ENCODE measurements at regions not wholly inside any gene's neighbourhood (a gene's known extent, or its start where the extent isn't known, plus 50 kb on each side); places are given as distances from the start of the nearest gene placed in this dataset.
"Not testable (repeated sequence)": the region's sequence is repeated elsewhere in the genome, so short reads cannot be mapped to it uniquely, and the experiment has no call there.

DNA sequence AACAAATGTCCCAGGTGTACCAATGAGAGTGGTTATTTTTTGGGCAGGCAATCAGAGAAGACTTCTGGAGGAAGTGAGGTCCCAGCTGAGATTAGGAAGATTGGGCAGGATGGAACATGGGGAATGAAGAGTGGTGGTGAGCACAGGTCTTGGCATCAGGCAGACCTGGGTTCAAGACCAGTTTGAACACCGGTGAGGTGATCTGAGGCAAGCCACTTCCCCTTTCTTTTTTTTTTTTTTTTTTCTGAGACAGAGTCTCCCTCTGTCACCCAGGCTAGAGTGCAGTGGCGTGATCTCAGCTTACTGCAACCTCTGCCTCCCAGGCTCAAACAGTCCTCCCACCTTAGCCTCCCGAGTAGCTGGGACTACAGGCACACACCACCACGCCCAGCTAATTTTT lies 134.4 kb downstream of the PHETA1 start:
- H3K36me3 Mint-ChIP-seq; H3K27ac Mint-ChIP-seq; H3K9me3 Mint-ChIP-seq; DNase-seq; POLR2A ChIA-PET; H3K4me1 Mint-ChIP-seq; ATAC-seq (ENCODE audit: low read depth); H3K4me3 Mint-ChIP-seq: not testable (repeated sequence)
- peaks cover 10% of the 10 kb centered on the region for H3K27me3 Mint-ChIP-seq

DNA sequence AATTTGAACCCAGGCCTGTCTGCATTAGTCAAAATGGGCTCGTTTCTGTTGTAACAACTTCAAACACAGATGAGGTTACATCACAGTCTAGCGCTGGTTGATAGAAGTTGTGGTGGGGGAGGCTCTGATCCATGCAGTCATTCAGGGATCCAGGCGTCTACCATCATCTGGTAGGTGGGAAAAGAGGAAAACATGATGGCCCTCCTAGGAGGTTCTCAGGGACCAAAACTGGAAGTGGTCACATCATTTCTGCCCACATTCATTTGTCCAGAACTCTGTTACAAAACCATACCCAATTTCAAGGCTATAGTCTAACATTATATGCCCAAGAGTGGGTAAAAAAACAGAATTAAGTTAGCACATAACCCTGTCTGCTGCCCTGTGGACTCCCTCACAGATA lies 135.1 kb downstream of the PHETA1 start:
- Mint-ChIP-seq H3K4me1 (no peaks in the 10 kb centered on the region), H3K27ac (no peak overlapping the region), H3K9me3 (no peaks in the 10 kb centered on the region), H3K27me3 (peaks cover 10% of the 10 kb centered on the region), H3K4me3 (no peak overlapping the region), H3K36me3 (no peaks in the 10 kb centered on the region)
- DNase-seq: no peak
- no peak for ATAC-seq (ENCODE audit: low read depth)
- POLR2A ChIA-PET: no interaction called here

GRCh38 chr12:111230649-111231048 lies 138.2 kb downstream of the PHETA1 start:
- Mint-ChIP-seq H3K4me1 (no peaks in the 10 kb centered on the region), H3K4me3 (no peak overlapping the region), H3K9me3 (no peaks in the 10 kb centered on the region), H3K36me3 (no peaks in the 10 kb centered on the region), H3K27me3 (peaks cover 4% of the 10 kb centered on the region), H3K27ac (no peak overlapping the region)
- ATAC-seq (ENCODE audit: low read depth): no peak
- POLR2A ChIA-PET: no interaction called here
- DNase-seq: no peak

DNA sequence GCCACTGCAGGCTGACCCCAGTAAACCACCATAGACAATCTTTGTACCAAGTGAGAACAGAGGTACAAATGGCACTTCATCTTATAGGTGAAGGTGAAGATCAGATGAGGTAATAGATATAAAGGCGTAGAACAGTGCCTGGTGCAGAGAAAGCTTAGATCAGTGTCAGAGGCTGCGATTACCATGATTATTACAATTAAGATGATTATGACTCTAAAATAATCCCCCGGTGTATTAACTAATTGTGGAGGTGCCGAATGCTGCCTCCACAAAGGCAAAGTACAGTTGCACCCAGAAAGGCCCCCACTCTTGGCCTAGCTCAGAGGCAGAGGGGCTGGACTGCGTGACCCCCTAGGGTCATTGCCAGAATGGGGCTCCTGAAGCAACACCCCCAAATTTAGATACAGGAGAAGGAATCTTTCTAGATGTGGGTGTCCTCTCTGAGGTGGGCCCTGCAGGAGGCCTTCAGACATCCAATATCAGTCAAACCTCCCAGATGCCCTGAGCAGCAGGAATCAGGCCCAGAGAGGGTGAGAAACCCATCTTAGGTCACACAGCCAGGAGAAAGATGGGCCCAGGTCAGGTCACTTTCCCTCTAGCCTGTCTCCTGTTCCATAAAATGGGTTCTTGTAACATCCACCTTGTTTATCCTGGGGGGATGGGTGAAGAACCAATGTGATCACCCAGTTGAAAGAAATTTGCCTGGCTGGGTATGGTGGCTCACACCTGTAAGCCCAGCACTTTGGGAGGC lies 139.8 kb downstream of the PHETA1 start:
- no peak for DNase-seq
- Mint-ChIP-seq H3K36me3 (no peaks in the 10 kb centered on the region), H3K4me3 (no peak overlapping the region), H3K27ac (no peak overlapping the region), H3K27me3 (peaks cover 4% of the 10 kb centered on the region), H3K4me1 (peaks cover 8% of the 10 kb centered on the region), H3K9me3 (no peaks in the 10 kb centered on the region)
- POLR2A ChIA-PET: no interaction called here
- ATAC-seq (ENCODE audit: low read depth): no peak

DNA sequence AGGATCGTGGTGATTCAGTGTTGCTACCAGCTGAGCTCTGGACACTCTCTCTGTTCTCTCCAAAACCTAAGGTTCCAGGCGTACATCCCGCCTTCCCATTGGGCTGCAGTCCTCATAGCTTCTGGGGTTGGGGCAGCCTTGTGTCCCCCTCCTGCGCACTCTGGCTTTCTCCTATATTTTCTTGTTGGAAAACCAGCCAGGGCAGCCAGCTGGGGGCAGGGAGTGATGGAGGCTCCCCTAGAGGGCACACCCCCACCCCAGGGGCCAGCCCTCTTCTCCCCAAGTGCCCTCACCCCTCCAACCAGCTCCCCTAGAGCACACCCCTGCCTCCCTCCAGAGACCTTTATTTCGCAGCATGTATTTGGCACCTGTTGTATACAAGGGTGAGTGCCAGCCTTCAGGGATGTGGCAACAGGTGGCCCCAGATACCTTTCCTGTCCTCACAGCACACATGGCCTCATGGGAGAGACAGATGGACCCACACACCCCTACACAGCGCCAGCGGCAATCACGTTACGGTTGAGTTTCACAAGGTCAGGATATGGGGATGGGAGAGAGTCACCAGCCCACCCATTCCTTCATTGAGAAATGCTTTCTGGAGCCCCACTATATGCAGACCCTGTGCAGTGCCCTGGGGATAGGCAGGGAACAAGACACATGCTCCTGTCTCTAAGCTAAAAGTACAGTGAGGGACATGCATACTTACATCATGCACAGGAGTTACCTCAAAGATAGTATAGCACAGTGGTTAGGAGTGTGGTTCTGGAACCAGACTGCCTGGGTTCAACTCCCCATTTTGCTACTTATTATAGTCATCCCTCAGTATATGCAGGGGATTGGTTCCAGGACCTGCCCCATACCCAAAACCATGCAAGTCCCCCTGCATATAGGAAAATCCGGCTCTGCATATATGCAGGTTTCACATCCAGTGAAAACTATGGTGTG lies 141.1 kb downstream of the PHETA1 start:
- Mint-ChIP-seq H3K27ac (no peak overlapping the region), H3K4me3 (no peak overlapping the region), H3K36me3 (no peaks in the 10 kb centered on the region), H3K9me3 (no peaks in the 10 kb centered on the region), H3K4me1 (peaks cover 9% of the 10 kb centered on the region), H3K27me3 (peaks cover 4% of the 10 kb centered on the region)
- no peak for ATAC-seq (ENCODE audit: low read depth)
- no peak for DNase-seq
- POLR2A ChIA-PET: no interaction called here

DNA sequence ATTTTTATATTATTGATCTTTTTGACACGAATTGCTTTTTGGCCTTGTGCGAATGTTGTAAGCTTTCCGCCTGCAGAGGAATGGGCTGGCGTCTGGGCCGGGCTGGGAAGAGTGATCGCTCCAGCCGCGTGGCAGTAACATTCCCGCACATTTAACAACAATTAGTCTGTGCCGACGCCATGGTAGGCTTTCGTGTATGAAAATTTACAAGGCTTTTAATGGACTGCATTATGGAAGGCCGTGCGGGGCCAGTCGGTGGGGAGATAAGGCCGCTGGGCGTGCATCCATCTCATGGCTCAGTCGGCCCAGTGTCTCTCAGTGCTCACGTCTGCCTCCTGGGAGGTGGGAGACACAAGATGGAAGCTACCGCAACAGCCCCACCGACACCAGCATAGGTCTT lies 142.2 kb downstream of the PHETA1 start:
- H3K36me3 Mint-ChIP-seq: no peaks in the 10 kb centered on the region
- H3K4me1 Mint-ChIP-seq: peaks cover 9% of the 10 kb centered on the region
- POLR2A ChIA-PET: no interaction called here
- H3K4me3 Mint-ChIP-seq: no peak overlapping the region
- ATAC-seq (ENCODE audit: low read depth): no peak
- H3K27ac Mint-ChIP-seq: no peak overlapping the region
- H3K27me3 Mint-ChIP-seq: peaks cover 4% of the 10 kb centered on the region
- no peak for DNase-seq
- H3K9me3 Mint-ChIP-seq: no peaks in the 10 kb centered on the region

DNA sequence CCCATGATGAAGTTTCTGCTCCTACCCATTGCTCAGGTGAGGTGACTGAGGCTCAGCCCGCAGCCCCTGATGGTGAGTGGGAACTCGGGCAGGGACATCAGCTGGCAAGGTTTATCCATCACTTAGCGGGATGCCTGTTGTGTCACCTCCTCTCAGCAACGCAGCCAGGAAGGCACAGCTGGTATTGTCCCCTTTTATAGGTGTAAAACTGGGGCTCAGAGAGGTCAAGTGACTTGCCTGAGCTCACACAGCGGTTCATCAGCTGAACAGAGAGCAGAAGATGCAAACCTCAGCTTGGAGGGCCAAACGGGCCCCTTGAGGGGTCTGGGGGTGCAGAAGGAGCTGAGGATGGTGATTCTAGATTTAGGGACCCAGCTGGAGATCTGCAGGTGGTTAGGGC lies 143.6 kb downstream of the PHETA1 start:
- no peaks in the 10 kb centered on the region for H3K27me3 Mint-ChIP-seq
- no peaks in the 10 kb centered on the region for H3K36me3 Mint-ChIP-seq
- H3K4me1 Mint-ChIP-seq: peaks cover 9% of the 10 kb centered on the region
- ATAC-seq (ENCODE audit: low read depth) (no peak), DNase-seq (no peak)
- H3K27ac Mint-ChIP-seq: no peak overlapping the region
- POLR2A ChIA-PET: no interaction called here
- H3K9me3 Mint-ChIP-seq: no peaks in the 10 kb centered on the region
- no peak overlapping the region for H3K4me3 Mint-ChIP-seq

- ATAC-seq (ENCODE audit: low read depth) (no peak), DNase-seq (no peak)
- Mint-ChIP-seq H3K27ac (peak overlapping the region; percentile 64), H3K4me1 (peaks cover 9% of the 10 kb centered on the region), H3K4me3 (peak overlapping the region; percentile 32), H3K27me3 (peaks cover 3% of the 10 kb centered on the region), H3K9me3 (no peaks in the 10 kb centered on the region), H3K36me3 (no peaks in the 10 kb centered on the region)
- POLR2A ChIA-PET: interaction anchor here (0.6 kb wide), 1 partner anchor 171 kb away, joined by 4 read pairs; no protein-coding TSS in a partner anchor
These were observed 144.5 kb downstream of the PHETA1 start for GRCh38 chr12:111224186-111225066.

DNA sequence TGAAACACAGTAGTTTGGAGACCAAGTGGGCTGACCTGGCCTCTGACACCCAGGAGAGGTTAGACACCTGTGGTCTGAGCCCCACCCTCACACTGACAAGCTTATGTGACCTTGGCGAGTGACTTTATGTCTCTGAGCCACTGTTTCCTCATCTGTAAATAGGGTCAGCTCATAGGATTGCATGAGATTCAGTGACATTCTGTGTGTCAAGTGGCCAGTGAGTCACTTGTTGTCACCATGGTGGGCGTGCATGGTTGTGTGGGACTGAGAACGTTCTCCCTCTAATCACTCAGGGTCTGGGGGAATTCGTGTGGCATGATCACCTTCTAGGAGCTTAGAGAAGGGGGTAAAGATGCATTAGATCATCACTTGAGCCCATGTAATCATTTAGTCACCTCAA lies 146.4 kb downstream of the PHETA1 start:
- no peak for ATAC-seq (ENCODE audit: low read depth)

DNA sequence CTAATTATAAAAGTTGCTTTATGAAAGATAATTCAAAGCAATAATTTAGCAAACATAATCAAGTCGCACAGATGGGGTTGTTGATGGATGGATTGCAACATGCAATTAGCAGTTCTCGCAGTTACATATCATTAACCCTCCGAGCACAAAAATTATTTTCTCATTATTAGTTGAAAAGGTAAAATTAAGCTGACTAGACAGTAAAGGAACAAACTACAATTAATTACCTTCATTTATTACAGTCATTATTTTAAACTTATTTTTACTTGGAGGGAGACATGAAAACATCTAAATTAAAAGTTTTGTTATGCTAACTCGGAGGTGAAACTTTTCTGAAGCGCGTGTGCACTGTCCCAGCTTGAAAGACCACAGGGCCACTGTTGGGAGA lies 146.9 kb downstream of the PHETA1 start:
- no peaks in the 10 kb centered on the region for H3K9me3 Mint-ChIP-seq
- DNase-seq (no peak), ATAC-seq (ENCODE audit: low read depth) (no peak)
- peaks cover 9% of the 10 kb centered on the region for H3K4me1 Mint-ChIP-seq
- peaks cover 12% of the 10 kb centered on the region for H3K27me3 Mint-ChIP-seq
- H3K27ac Mint-ChIP-seq: no peak overlapping the region
- H3K4me3 Mint-ChIP-seq: no peak overlapping the region
- no peaks in the 10 kb centered on the region for H3K36me3 Mint-ChIP-seq
- POLR2A ChIA-PET: no interaction called here

More for the DNA sequence above, 146.4 kb downstream of the PHETA1 start:
- Mint-ChIP-seq H3K4me3 (no peak overlapping the region), H3K4me1 (peaks cover 9% of the 10 kb centered on the region), H3K9me3 (no peaks in the 10 kb centered on the region), H3K27ac (no peak overlapping the region), H3K36me3 (no peaks in the 10 kb centered on the region), H3K27me3 (peaks cover 10% of the 10 kb centered on the region)
- POLR2A ChIA-PET: no interaction called here
- DNase-seq: no peak

- Mint-ChIP-seq H3K27me3 (peaks cover 15% of the 10 kb centered on the region), H3K9me3 (no peaks in the 10 kb centered on the region), H3K36me3 (no peaks in the 10 kb centered on the region), H3K27ac (no peak overlapping the region), H3K4me3 (no peak overlapping the region), H3K4me1 (peaks cover 9% of the 10 kb centered on the region)
- DNase-seq: no peak
- POLR2A ChIA-PET: no interaction called here
- ATAC-seq (ENCODE audit: low read depth): no peak
These were observed 147.6 kb downstream of the PHETA1 start for GRCh38 chr12:111221062-111222026.

- DNase-seq (no peak), ATAC-seq (ENCODE audit: low read depth) (no peak)
- H3K4me3 Mint-ChIP-seq: no peak overlapping the region
- H3K4me1 Mint-ChIP-seq: peaks cover 9% of the 10 kb centered on the region
- POLR2A ChIA-PET: no interaction called here
- H3K9me3 Mint-ChIP-seq: no peaks in the 10 kb centered on the region
- H3K27ac Mint-ChIP-seq: no peak overlapping the region
- peaks cover 15% of the 10 kb centered on the region for H3K27me3 Mint-ChIP-seq
- H3K36me3 Mint-ChIP-seq: no peaks in the 10 kb centered on the region
These were observed 148.5 kb downstream of the PHETA1 start for GRCh38 chr12:111220363-111220762.

Measured in activated naive CD8-positive, alpha-beta T cell treated with anti-CD3 and anti-CD28 coated beads, Interleukin-2, amount 10 ng/mL, durations not matched to agents 7 days and 5 days (primary cell).